ENCODE measurements at regions not wholly inside any gene's neighbourhood (a gene's known extent, or its start where the extent isn't known, plus 50 kb on each side); places are given as distances from the start of the nearest gene placed in this dataset.
A peak's percentile ranks its signal among the peaks of the same experiment; 100 is the strongest.
"Not testable (repeated sequence)": the region's sequence is repeated elsewhere in the genome, so short reads cannot be mapped to it uniquely, and the experiment has no call there.

GRCh38 chr15:26115229-26115943, 252.3 kb upstream of the ATP10A start:
- DNase-seq, result no peak

- DNase-seq, result not testable (repeated sequence)
These were observed 251.0 kb upstream of the ATP10A start for GRCh38 chr15:26114128-26114527.

DNA sequence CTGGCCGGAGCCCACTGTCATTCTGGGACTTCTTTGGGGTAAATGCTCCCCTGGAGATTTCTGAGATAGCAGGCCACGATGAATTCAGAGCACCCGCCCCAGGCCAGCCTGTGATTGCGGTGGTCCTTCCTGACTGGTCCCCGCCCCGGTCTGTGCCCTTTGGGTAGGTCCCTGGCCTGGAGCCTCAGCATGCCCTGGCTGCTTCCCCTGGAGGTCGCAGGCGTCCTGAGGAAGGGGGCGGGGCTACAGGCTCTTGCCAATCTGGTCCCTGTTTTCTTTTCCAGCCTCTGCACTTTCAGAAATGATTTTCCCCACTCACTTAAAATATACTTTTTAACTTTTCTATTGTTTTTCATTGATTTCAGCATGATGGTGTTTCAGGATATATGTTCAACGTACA, 250.2 kb upstream of the ATP10A start:
- DNase-seq, result no peak

- DNase-seq, result no peak
These were observed 246.1 kb upstream of the ATP10A start for GRCh38 chr15:26109203-26109602.

- DNase-seq, result no peak
These were observed 243.4 kb upstream of the ATP10A start for GRCh38 chr15:26106556-26106955.

GRCh38 chr15:26103002-26103404, 239.9 kb upstream of the ATP10A start:
- DNase-seq, result no peak

DNA sequence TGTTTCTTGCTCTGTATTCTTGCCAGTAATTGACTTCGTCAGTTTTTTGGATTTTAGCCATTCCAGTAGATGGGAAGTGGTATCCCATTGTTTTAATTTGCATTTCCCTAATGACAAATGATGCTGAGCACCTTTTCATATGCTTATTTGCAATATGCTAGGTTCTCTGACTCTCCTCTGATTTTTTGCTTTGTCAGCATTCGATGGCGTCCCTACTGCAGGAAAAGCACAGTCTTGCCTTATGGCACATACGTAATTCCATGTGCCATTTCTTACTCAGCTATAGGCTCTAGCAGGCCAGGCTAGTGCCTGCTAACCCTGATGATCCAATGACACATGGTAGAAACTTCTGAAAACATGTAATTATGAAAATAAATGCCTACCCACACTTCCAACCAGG, 239.2 kb upstream of the ATP10A start:
- DNase-seq, result no peak

- DNase-seq, result no peak
These were observed 238.3 kb upstream of the ATP10A start for GRCh38 chr15:26101443-26101842.

DNA sequence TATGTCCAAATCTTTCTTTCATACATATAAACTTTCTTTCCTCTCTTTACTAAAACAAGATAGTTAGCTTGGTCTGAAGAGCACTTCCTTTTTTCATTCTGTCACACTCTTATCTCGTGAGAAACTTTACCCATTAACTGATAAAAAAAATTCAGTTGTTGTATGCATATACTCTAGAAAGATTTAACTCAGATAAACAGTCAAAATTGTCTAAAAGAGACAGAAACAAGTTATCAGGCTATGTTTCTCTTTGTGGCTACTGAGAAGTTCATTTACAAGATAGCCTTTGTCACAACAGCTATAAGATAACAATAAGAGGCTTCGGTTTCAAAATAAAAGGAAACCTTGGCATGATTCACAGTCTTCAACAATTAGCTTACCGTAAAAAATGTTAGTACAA, 235.7 kb upstream of the ATP10A start:
- no peak for DNase-seq

DNA sequence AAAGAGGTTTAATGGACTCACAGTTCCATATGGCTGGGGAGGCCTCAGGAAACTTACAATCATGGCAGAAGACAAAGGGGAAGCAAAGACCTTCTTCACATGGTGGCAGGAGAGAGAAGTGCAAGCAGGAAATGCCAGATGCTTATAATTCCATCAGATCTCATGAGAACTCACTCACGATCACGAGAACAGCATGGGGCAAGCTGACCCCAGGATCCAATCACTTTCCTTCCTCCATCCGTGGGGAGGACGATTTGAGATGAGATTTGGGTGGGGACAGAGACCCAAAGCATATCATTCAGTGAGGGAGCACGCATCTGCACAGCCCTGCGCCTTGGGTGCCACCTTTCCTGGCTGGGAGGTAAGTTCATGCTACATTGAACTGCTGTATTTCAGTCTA, 234.1 kb upstream of the ATP10A start:
- no peak for DNase-seq

DNA sequence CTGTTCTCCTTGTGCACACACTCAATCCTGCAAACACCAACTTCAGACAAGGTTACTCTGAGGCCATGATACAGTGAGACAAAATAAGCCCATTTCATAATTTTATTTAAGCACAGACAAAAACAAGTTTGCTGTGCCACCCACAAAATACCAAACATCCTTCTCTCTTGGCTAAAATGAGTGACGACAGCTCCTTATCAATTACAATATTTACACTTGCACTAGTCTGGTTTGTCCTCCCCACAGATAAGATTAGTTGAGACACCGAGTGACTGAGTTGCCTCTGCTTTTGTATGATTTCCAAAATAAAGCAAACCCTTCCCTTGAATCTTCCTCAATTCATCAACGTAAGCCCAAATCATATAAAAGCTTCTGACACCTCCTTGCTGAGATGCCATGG, 233.5 kb upstream of the ATP10A start:
- DNase-seq, result no peak

DNA sequence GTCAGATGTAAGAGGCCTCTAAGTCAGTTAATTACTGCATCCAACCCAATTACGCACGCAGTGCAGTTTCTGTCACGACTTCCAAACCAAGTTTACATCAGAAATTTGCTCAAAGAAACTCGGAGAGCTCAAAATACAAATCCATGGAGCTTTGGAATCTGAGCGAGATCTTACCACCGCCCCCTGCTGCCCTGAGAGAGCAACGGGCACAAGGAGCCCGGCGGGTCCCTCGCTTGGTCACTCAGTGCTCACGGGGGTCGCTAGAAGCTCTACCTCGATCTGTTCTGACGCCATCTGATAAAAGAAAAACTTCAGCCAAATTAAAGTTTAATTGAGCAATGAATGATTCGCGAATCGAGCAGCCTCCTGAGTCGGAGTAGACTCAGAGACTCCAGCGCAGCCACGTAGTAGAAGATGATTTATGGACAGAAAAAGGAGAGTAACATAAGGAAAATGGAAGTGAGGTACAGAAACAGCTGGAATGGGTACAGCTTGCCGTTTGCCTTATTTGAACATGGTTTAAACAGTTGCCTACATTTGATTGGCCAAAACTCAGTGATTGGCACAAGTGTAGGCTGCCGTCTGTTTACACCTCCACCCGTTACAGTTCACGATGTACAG, 232.7 kb upstream of the ATP10A start:
- DNase-seq, result no peak

- DNase-seq, result no peak
These were observed 228.1 kb upstream of the ATP10A start for GRCh38 chr15:26091184-26091583.

DNA sequence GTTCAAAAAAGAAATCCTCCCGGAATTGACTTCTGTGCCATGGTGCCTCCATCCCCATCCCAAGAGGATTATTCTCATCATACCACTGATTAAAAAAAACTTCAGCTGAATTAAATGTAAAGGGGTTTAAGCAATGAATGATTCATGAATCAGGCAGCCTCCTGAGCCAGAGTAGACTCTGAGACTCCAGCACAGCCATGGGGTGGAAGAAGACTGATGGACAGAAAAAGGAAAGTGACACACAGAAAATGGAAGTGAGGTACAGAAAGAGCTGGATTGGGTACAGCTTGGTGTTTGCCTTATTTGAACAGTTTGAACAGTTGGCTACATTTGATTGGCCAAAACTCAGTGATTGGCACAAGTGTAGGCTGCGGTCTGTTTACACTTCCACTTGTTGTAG, 224.8 kb upstream of the ATP10A start:
- no peak for DNase-seq

DNA sequence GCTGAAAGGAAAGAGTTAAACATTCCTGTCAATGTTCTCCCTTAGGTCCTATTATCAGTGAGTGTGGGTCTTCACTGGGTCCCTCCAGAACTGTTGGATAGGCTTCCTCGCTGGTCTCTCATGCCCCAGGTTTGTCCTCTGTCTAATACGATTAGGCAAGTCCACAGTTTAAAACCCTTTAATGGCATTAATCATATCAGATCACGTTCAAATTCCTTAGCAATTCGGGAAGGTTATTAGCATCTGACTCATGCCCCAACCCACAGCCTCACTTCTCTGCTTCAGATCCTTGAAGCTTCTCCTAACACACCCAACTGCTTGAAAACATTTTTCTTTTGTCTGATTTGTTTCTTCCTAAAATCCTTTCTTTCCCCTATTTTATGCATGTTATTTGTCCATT, 224.3 kb upstream of the ATP10A start:
- DNase-seq, result no peak

DNA sequence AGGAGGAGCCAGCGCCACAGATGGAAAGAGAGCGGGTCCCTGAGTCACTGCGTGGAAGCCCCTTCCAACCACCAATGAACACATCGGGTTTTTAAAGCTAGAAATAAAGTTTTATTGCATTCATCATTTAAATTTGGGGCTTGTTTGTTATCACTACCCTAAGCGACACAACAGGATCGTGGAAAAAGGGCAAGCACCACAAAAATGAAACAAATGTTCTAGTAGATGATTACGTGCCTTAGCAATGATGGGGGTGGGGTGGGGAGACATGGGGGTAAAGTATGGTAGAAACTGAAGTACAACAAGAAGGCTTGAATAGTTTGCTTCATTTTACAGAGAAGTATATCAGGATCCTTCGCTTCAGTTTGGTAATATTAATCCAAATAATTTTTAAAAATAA, 221.6 kb upstream of the ATP10A start:
- no peak for DNase-seq

DNA sequence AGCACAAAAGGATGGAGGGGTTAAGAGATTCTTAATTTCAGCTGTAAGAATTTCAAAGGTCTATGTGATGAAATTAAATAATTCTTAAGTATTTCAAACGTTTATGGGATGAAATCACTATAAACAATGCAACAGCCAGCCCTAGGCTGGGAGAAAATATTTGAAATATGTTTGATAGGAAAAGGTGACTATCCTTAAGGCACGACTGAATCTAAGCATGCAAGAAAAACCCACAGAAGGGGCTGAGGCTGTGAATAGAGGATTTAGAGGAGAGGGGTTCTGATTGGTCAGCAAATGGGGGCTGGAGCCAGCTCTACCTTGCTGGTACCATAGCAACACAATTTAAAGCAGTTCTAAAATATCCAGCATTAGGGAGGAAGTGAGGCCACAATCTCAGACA, 220.8 kb upstream of the ATP10A start:
- DNase-seq, result no peak

DNA sequence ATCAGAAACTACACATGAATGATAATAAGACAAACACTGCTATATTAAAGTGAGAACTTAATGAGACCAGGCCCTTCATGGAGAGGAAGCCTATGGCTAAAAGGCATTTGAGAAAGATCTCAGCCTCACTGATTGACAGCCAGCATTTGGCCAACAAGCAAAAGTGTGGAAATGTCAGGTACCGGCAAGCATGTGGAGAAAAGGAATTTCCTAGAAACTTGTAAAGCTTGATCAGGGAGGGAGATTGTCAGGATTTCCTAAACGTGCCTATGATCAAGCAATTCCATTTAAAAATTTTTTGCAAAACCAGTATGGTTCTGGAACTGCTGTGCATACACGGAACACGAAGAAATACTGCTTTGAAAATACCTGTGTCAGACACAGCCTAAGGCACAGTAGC, 220.3 kb upstream of the ATP10A start:
- no peak for DNase-seq

- peak; percentile 90 for DNase-seq
These were observed 219.3 kb upstream of the ATP10A start for GRCh38 chr15:26082221-26083109.

DNA sequence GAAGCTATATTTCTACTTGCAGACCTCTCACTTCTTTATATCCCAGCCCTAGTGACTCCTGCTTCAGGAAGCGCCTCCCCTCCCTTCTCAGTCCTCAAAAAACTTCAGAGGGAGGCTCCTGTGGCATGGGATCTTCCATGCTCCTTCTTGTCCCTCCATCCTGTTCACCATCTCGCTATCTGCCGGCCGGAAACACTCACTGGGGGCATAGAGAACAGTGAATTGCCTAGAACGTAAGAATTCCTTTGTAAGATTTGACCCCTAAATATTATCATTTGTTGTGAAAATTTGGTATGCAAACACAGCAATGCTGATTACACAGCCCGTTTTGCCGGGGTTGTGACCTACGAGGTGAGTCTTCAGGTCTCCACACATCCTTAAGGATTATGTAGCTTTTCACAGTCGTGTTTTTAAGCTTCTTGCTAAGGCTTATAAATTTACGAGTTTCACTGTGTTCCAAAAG, 218.7 kb upstream of the ATP10A start:
- no peak for DNase-seq

DNA sequence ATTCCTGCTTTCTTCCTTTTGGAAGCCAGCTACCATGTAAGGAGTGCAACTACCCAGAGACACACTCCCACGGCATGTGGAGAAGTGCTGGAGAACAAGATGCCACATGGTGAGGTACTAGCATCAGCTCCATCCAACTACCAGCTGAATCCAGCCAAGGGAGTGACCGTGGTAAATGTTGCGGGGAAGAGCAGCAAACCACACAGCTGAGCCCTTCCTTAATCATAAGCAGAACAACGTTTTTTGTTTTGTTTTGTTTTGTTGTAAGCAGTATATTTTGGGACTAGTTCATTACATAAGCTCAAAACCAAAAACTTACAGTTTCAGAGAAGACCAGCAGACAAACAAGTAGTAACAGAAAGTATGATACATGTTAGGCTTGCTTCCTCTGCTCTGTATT, 212.6 kb upstream of the ATP10A start:
- DNase-seq, result no peak

GRCh38 chr15:26073430-26074333, 210.6 kb upstream of the ATP10A start:
- no peak for DNase-seq

GRCh38 chr15:26070095-26070532, 207.0 kb upstream of the ATP10A start:
- DNase-seq, result no peak
